GM12864 (cell line): ENCODE measurements at regions not wholly inside any gene's neighbourhood (a gene's known extent, or its start where the extent isn't known, plus 50 kb on each side); places are given as distances from the start of the nearest gene placed in this dataset.

ENCODE experiments used
- DNase-seq: peaks from one replicate; pipeline ENCODE4 v3.0.0-alpha.2; 2011; ENCODE audit warnings: low read depth
- H3K4me3 ChIP-seq: 2 replicates; pipeline ENCODE4 v1.5.1; 2011; ENCODE audit warnings: mild to moderate bottlenecking, low read depth, low read length, control low read depth
- CTCF ChIP-seq: IDR thresholded peaks from 2 replicates; pipeline ENCODE4 v1.5.1; 2011; ENCODE audit warnings: low read depth, mild to moderate bottlenecking, moderate library complexity, low read length, control low read depth, inconsistent platforms; ENCODE audit errors: missing control alignments

- DNase-seq: no peak
Observed at GRCh38 chr9:13424204-13424603, 144.7 kb upstream of the MPDZ start.

GRCh38 chr9:13414349-13414748 lies 134.9 kb upstream of the MPDZ start:
- no peak for TF ChIP-seq CTCF
- H3K4me3 ChIP-seq: no peak overlapping the region
- DNase-seq: no peak

More at GRCh38 chr9:13424204-13424603, 144.7 kb upstream of the MPDZ start:
- no peak for TF ChIP-seq CTCF
- no peak overlapping the region for H3K4me3 ChIP-seq

- H3K4me3 ChIP-seq: no peak overlapping the region
- TF ChIP-seq CTCF: no peak
- DNase-seq: no peak
Observed at GRCh38 chr9:13412331-13412730, 132.8 kb upstream of the MPDZ start.

- TF ChIP-seq CTCF: no peak
- DNase-seq: no peak
- H3K4me3 ChIP-seq: no peak overlapping the region
Observed at GRCh38 chr9:13411791-13412190, 132.3 kb upstream of the MPDZ start.

- H3K4me3 ChIP-seq: no peak overlapping the region
- TF ChIP-seq CTCF: no peak
- no peak for DNase-seq
Observed at GRCh38 chr9:13410566-13411031, 131.1 kb upstream of the MPDZ start.

- no peak for TF ChIP-seq CTCF
- H3K4me3 ChIP-seq: no peak overlapping the region
- DNase-seq: no peak
Observed at GRCh38 chr9:13397661-13398060, 118.2 kb upstream of the MPDZ start.

GRCh38 chr9:13397220-13397619 lies 117.7 kb upstream of the MPDZ start:
- no peak for DNase-seq
- H3K4me3 ChIP-seq: no peak overlapping the region
- TF ChIP-seq CTCF: no peak
